Prostate gland (tissue), 2 donors: ENCODE measurements at regions not wholly inside any gene's neighbourhood (a gene's known extent, or its start where the extent isn't known, plus 50 kb on each side); places are given as distances from the start of the nearest gene placed in this dataset.

Experiments used
- DNase-seq: peaks from one replicate; pipeline ENCODE4 v3.0.0-alpha.2; 2019; ENCODE audit warnings: low spot score
- H3K27ac ChIP-seq, 2 donors: fragments of 200-600 bp; sonication (generic); 2 replicates each; pipeline ENCODE4 v1.5.1; 2017 to 2019
- H3K27me3 ChIP-seq: fragments of 200-600 bp; sonication (generic); replicated peaks from 2 replicates; pipeline ENCODE4 v1.5.1; 2019; ENCODE audit not compliant: insufficient read depth
- H3K36me3 ChIP-seq, 2 donors: fragments of 200-600 bp; sonication (generic); 1 replicate in 1 of 2; 2 replicates in 1 of 2; pipeline versions ENCODE4 v1.5.1 to v1.8.1; 2017 to 2019
- H3K4me1 ChIP-seq: fragments of 200-600 bp; sonication (generic); replicated peaks from 2 replicates; pipeline ENCODE4 v1.5.1; 2019
- H3K4me3 ChIP-seq, 2 donors: fragments of 200-600 bp; sonication (generic); 2 replicates each; pipeline ENCODE4 v1.5.1; 2017 to 2019
- H3K9me3 ChIP-seq: fragments of 200-600 bp; sonication (generic); 2 replicates; pipeline ENCODE4 v1.5.1; 2017
- CTCF ChIP-seq, 4 experiments: fragments of 200-600 bp in 2 of 4; fragments of 450-650 bp in 2 of 4; sonication (generic) in 2 of 4; IDR thresholded peaks; 1 replicate in 3 of 4; 2 replicates in 1 of 4; pipeline ENCODE4 v1.5.1; 2016 to 2019; ENCODE audit warnings: antibody characterized with exemption in 4 of 4, mild to moderate bottlenecking in 2 of 4, moderate library complexity in 2 of 4
- POLR2A ChIP-seq: fragments of 450-650 bp; IDR thresholded peaks from one replicate; pipeline ENCODE4 v1.6.1; 2016; ENCODE audit warnings: antibody characterized with exemption, mild to moderate bottlenecking
- POLR2AphosphoS5 ChIP-seq: sonication (generic); formaldehyde crosslinking; IDR thresholded peaks from one replicate; pipeline ENCODE4 v1.6.1; 2017; ENCODE audit warnings: antibody characterized with exemption
- WGBS: methylation state at CpG from one replicate; pipeline ENCODE4 v1.1.5; 2018; 5-methylcytosine and 5-hydroxymethylcytosine counted together
- intact Hi-C: fragments of 100-400 bp; cut with DNase I; formaldehyde crosslinking; loops from one replicate; pipeline ENCODE4 v1.14.2; 2022

- intact Hi-C loops, result no loop called here
- WGBS, result 70% methylated on average over 4 of the region's 4 CpGs
- TF ChIP-seq CTCF (IDR thresholded peaks at IDR 0.05), result no peak
These were observed 465.0 kb upstream of the KLF6 start for GRCh38 chr10:4249841-4250586.

GRCh38 chr10:4247379-4247778 is 462.4 kb upstream of the KLF6 start:
- intact Hi-C loops, result no loop called here
- Histone ChIP-seq H3K36me3 (no peaks in the 10 kb centered on the region), H3K4me1 (no peaks in the 10 kb centered on the region), H3K9me3 (no peaks in the 10 kb centered on the region), H3K27ac (no peak overlapping the region), H3K27me3 (no peaks in the 10 kb centered on the region), H3K4me3 (no peak overlapping the region)
- 75% methylated on average over 5 of the region's 5 CpGs for WGBS
- TF ChIP-seq POLR2A (no peak), CTCF (IDR thresholded peaks at IDR 0.05) (no peak), POLR2AphosphoS5 (no peak)
- DNase-seq, result no peak

More at GRCh38 chr10:4249841-4250586, 465.0 kb upstream of the KLF6 start:
- DNase-seq, result no peak
- Histone ChIP-seq H3K9me3 (no peaks in the 10 kb centered on the region), H3K4me1 (no peaks in the 10 kb centered on the region), H3K4me3 (no peak overlapping the region), H3K36me3 (no peaks in the 10 kb centered on the region), H3K27ac (no peak overlapping the region), H3K27me3 (no peaks in the 10 kb centered on the region)

- DNase-seq, result no peak
- intact Hi-C loops, result no loop called here
- 50% methylated on average over 4 of the region's 4 CpGs for WGBS
- Histone ChIP-seq H3K4me3 (no peak overlapping the region), H3K4me1 (no peaks in the 10 kb centered on the region), H3K27me3 (no peaks in the 10 kb centered on the region), H3K36me3 (no peaks in the 10 kb centered on the region), H3K27ac (no peak overlapping the region), H3K9me3 (no peaks in the 10 kb centered on the region)
- TF ChIP-seq POLR2A, result no peak
- no peak for TF ChIP-seq POLR2AphosphoS5
- no peak for TF ChIP-seq CTCF (IDR thresholded peaks at IDR 0.05)
These were observed 461.9 kb upstream of the KLF6 start for GRCh38 chr10:4246881-4247358.

GRCh38 chr10:4243651-4244050 is 458.6 kb upstream of the KLF6 start:
- Histone ChIP-seq H3K9me3 (no peaks in the 10 kb centered on the region), H3K36me3 (no peaks in the 10 kb centered on the region), H3K4me1 (no peaks in the 10 kb centered on the region), H3K27ac (no peak overlapping the region), H3K4me3 (no peak overlapping the region), H3K27me3 (no peaks in the 10 kb centered on the region)
- no peak for DNase-seq
- intact Hi-C loops, result loop anchor here (5.0 kb wide), 1 partner anchor 39 kb away; no protein-coding TSS in a partner anchor
- TF ChIP-seq POLR2AphosphoS5, result peak; percentile 32
- no peak for TF ChIP-seq CTCF (IDR thresholded peaks at IDR 0.05)
- no peak for TF ChIP-seq POLR2A
- WGBS, result 77% methylated on average over 1 of the region's 1 CpG

- intact Hi-C loops, result loop anchor here (5.0 kb wide), 1 partner anchor 39 kb away; no protein-coding TSS in a partner anchor
- Histone ChIP-seq H3K27ac (no peak overlapping the region), H3K4me1 (no peaks in the 10 kb centered on the region), H3K36me3 (no peaks in the 10 kb centered on the region), H3K9me3 (no peaks in the 10 kb centered on the region), H3K27me3 (no peaks in the 10 kb centered on the region), H3K4me3 (no peak overlapping the region)
- TF ChIP-seq POLR2A, result no peak
- TF ChIP-seq CTCF (IDR thresholded peaks at IDR 0.05), result no peak
- no peak for TF ChIP-seq POLR2AphosphoS5
- no peak for DNase-seq
- WGBS, result 82% methylated on average over 6 of the region's 6 CpGs
These were observed 458.2 kb upstream of the KLF6 start for GRCh38 chr10:4243169-4243568.
